Suprapubic skin (tissue), 4 donors: ENCODE measurements at regions not wholly inside any gene's neighbourhood (a gene's known extent, or its start where the extent isn't known, plus 50 kb on each side); places are given as distances from the start of the nearest gene placed in this dataset.

Source experiments
- DNase-seq, 2 donors: peaks; one replicate each; pipeline ENCODE4 v3.0.0-alpha.2; 2019; ENCODE audit warnings: low spot score in 2 of 2
- H3K27ac ChIP-seq: fragments of 200-600 bp; sonication (generic); one replicate; pipeline ENCODE4 v1.5.1; 2019
- H3K27me3 ChIP-seq: fragments of 200-600 bp; sonication (generic); one replicate; pipeline ENCODE4 v1.5.1; 2019
- H3K36me3 ChIP-seq: fragments of 200-600 bp; sonication (generic); one replicate; pipeline ENCODE4 v1.5.1; 2019
- H3K4me1 ChIP-seq: fragments of 200-600 bp; sonication (generic); one replicate; pipeline ENCODE4 v1.5.1; 2019
- H3K4me3 ChIP-seq: fragments of 200-600 bp; sonication (generic); one replicate; pipeline ENCODE4 v1.5.1; 2019; ENCODE audit warnings: mild to moderate bottlenecking
- H3K9me3 ChIP-seq: fragments of 200-600 bp; sonication (generic); one replicate; pipeline ENCODE4 v1.5.1; 2019
- CTCF ChIP-seq, 2 donors: fragments of 200-600 bp in 1 of 2; fragments of 450-650 bp in 1 of 2; sonication (generic) in 1 of 2; IDR thresholded peaks; one replicate each; pipeline ENCODE4 v1.5.1; 2016 to 2019; ENCODE audit warnings: antibody characterized with exemption in 2 of 2, mild to moderate bottlenecking in 1 of 2, moderate library complexity in 1 of 2
- EP300 ChIP-seq: sonication (generic); formaldehyde crosslinking; IDR thresholded peaks from one replicate; pipeline ENCODE4 v1.6.1; 2017; ENCODE audit warnings: antibody characterized with exemption
- POLR2A ChIP-seq, 2 donors: fragments of 450-650 bp; IDR thresholded peaks; one replicate each; pipeline ENCODE4 v1.6.1; 2017; ENCODE audit warnings: antibody characterized with exemption in 2 of 2, mild to moderate bottlenecking in 2 of 2, moderate library complexity in 2 of 2
- POLR2AphosphoS5 ChIP-seq, 3 donors: sonication (generic); formaldehyde crosslinking; IDR thresholded peaks; one replicate each; pipeline ENCODE4 v1.6.1; 2017; ENCODE audit warnings: antibody characterized with exemption in 3 of 3
- WGBS: methylation state at CpG from one replicate; pipeline ENCODE4 v1.1.5; 2018; 5-methylcytosine and 5-hydroxymethylcytosine counted together

GRCh38 chr1:189880135-189880534, 597.5 kb downstream of the BRINP3 start:
- TF ChIP-seq POLR2AphosphoS5 (IDR thresholded peaks at IDR 0.05): no peak
- TF ChIP-seq EP300: no peak
- TF ChIP-seq POLR2A (IDR thresholded peaks at IDR 0.05): no peak
- no peak for TF ChIP-seq CTCF (IDR thresholded peaks at IDR 0.05)
- Histone ChIP-seq H3K9me3 (no peaks in the 10 kb centered on the region), H3K36me3 (no peaks in the 10 kb centered on the region), H3K27ac (no peak overlapping the region), H3K4me3 (no peak overlapping the region), H3K27me3 (no peaks in the 10 kb centered on the region), H3K4me1 (no peaks in the 10 kb centered on the region)
- 66% methylated on average over 3 of the region's 3 CpGs for WGBS
- no peak for DNase-seq

- Histone ChIP-seq H3K27me3 (no peaks in the 10 kb centered on the region), H3K36me3 (no peaks in the 10 kb centered on the region), H3K4me1 (no peaks in the 10 kb centered on the region), H3K27ac (no peak overlapping the region), H3K4me3 (no peak overlapping the region), H3K9me3 (no peaks in the 10 kb centered on the region)
- 12% methylated on average over 1 of the region's 1 CpG for WGBS
- TF ChIP-seq POLR2AphosphoS5 (IDR thresholded peaks at IDR 0.05) (no peak), EP300 (no peak)
- no peak for DNase-seq
Measured at GRCh38 chr1:189899686-189900425, 577.8 kb downstream of the BRINP3 start.

GRCh38 chr1:189904509-189904908, 573.2 kb downstream of the BRINP3 start:
- Histone ChIP-seq H3K27ac (no peak overlapping the region), H3K27me3 (no peaks in the 10 kb centered on the region), H3K9me3 (no peaks in the 10 kb centered on the region), H3K4me1 (no peaks in the 10 kb centered on the region), H3K4me3 (no peak overlapping the region), H3K36me3 (no peaks in the 10 kb centered on the region)
- whole genome bisulfite sequencing: 81% methylated on average over 2 of the region's 2 CpGs
- no peak for DNase-seq
- TF ChIP-seq POLR2A (IDR thresholded peaks at IDR 0.05) (no peak), EP300 (no peak), CTCF (IDR thresholded peaks at IDR 0.05) (no peak), POLR2AphosphoS5 (IDR thresholded peaks at IDR 0.05) (no peak)

- no peak overlapping the region for H3K4me3 ChIP-seq
- H3K36me3 ChIP-seq: no peaks in the 10 kb centered on the region
- H3K4me1 ChIP-seq: no peaks in the 10 kb centered on the region
- no peak for TF ChIP-seq CTCF (IDR thresholded peaks at IDR 0.05)
- DNase-seq: no peak
- H3K9me3 ChIP-seq: no peaks in the 10 kb centered on the region
- no peaks in the 10 kb centered on the region for H3K27me3 ChIP-seq
- H3K27ac ChIP-seq: no peak overlapping the region
Measured at GRCh38 chr1:189908113-189908512, 569.6 kb downstream of the BRINP3 start.

- no peak for DNase-seq
Measured at GRCh38 chr1:189921613-189922012, 556.1 kb downstream of the BRINP3 start.

More at GRCh38 chr1:189921613-189922012, 556.1 kb downstream of the BRINP3 start:
- H3K27ac ChIP-seq: no peak overlapping the region
- WGBS: 100% methylated on average over 2 of the region's 2 CpGs
- no peaks in the 10 kb centered on the region for H3K27me3 ChIP-seq
- H3K4me1 ChIP-seq: no peaks in the 10 kb centered on the region
- H3K36me3 ChIP-seq: no peaks in the 10 kb centered on the region
- no peak for TF ChIP-seq CTCF (IDR thresholded peaks at IDR 0.05)
- no peak for TF ChIP-seq EP300
- no peak for TF ChIP-seq POLR2A (IDR thresholded peaks at IDR 0.05)
- no peak for TF ChIP-seq POLR2AphosphoS5 (IDR thresholded peaks at IDR 0.05)
- H3K9me3 ChIP-seq: peaks cover 13% of the 10 kb centered on the region
- no peak overlapping the region for H3K4me3 ChIP-seq
